ENCODE measurements at regions not wholly inside any gene's neighbourhood (a gene's known extent, or its start where the extent isn't known, plus 50 kb on each side); places are given as distances from the start of the nearest gene placed in this dataset.

DNA sequence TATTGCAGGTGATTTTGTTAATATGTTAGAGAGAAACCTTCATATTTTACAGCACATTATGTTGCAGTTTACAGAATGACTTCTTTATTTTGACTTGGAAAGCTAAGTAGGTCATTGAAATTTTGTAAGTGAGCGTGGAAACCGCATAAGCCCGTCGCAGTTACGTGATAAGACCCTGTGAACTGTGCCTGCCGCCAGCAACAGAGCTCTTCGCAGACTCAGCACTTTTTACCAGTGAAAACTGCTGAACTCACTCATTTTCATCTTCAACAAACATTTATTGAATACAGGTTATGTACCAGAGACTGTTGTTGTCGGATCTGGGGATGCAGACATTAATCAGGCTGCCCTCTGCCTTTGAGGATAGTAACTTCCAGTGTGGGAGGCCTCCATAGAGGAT, 355.7 kb downstream of the HS3ST1 start:
- TF ChIP-seq, protein P1, sequence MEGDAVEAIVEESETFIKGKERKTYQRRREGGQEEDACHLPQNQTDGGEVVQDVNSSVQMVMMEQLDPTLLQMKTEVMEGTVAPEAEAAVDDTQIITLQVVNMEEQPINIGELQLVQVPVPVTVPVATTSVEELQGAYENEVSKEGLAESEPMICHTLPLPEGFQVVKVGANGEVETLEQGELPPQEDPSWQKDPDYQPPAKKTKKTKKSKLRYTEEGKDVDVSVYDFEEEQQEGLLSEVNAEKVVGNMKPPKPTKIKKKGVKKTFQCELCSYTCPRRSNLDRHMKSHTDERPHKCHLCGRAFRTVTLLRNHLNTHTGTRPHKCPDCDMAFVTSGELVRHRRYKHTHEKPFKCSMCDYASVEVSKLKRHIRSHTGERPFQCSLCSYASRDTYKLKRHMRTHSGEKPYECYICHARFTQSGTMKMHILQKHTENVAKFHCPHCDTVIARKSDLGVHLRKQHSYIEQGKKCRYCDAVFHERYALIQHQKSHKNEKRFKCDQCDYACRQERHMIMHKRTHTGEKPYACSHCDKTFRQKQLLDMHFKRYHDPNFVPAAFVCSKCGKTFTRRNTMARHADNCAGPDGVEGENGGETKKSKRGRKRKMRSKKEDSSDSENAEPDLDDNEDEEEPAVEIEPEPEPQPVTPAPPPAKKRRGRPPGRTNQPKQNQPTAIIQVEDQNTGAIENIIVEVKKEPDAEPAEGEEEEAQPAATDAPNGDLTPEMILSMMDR (IDR thresholded peaks at IDR 0.05; ENCODE audit: low read depth, low read length, missing input control): no peak
- TF ChIP-seq, protein P2, sequence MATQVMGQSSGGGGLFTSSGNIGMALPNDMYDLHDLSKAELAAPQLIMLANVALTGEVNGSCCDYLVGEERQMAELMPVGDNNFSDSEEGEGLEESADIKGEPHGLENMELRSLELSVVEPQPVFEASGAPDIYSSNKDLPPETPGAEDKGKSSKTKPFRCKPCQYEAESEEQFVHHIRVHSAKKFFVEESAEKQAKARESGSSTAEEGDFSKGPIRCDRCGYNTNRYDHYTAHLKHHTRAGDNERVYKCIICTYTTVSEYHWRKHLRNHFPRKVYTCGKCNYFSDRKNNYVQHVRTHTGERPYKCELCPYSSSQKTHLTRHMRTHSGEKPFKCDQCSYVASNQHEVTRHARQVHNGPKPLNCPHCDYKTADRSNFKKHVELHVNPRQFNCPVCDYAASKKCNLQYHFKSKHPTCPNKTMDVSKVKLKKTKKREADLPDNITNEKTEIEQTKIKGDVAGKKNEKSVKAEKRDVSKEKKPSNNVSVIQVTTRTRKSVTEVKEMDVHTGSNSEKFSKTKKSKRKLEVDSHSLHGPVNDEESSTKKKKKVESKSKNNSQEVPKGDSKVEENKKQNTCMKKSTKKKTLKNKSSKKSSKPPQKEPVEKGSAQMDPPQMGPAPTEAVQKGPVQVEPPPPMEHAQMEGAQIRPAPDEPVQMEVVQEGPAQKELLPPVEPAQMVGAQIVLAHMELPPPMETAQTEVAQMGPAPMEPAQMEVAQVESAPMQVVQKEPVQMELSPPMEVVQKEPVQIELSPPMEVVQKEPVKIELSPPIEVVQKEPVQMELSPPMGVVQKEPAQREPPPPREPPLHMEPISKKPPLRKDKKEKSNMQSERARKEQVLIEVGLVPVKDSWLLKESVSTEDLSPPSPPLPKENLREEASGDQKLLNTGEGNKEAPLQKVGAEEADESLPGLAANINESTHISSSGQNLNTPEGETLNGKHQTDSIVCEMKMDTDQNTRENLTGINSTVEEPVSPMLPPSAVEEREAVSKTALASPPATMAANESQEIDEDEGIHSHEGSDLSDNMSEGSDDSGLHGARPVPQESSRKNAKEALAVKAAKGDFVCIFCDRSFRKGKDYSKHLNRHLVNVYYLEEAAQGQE (IDR thresholded peaks at IDR 0.05): no peak
- TF ChIP-seq EGR1 (IDR thresholded peaks at IDR 0.05; ENCODE audit: low read depth in 2 of 2) (no peak), TAF1 (conservative IDR thresholded peaks at IDR 0.05) (no peak), RXRA (IDR thresholded peaks at IDR 0.05) (no peak), GABPA (IDR thresholded peaks at IDR 0.05 in 1 of 2, conservative IDR thresholded peaks at IDR 0.05 in 1 of 2) (no peak), SP1 (IDR thresholded peaks at IDR 0.05) (no peak), RAD21 (IDR thresholded peaks at IDR 0.05) (no peak)

All from liver (tissue), 3 donors.